B cell (primary cell): ENCODE measurements at regions not wholly inside any gene's neighbourhood (a gene's known extent, or its start where the extent isn't known, plus 50 kb on each side); places are given as distances from the start of the nearest gene placed in this dataset.

Experiments
- ATAC-seq: fragments of 200-7000 bp; cut with Tn5 transposase; one replicate; pipeline ENCODE4 v1.10.0; 2021; ENCODE audit warnings: low read depth, mild to moderate bottlenecking, moderate number of reproducible peaks, moderate library complexity
- CTCF ChIA-PET: fragments of 350-600 bp; sonication (Branson Sonifier 250); formaldehyde crosslinking; loops from one replicate; lab custom pipeline; 2021; ENCODE audit warnings: antibody characterized with exemption, inconsistent platforms; lab: Charles Lee
- POLR2A ChIA-PET: fragments of 350-600 bp; sonication (Branson Sonifier 250); formaldehyde crosslinking; loops from one replicate; lab custom pipeline; 2021; ENCODE audit warnings: antibody characterized with exemption; lab: Charles Lee
- DNase-seq: peaks from one replicate; pipeline ENCODE4 v3.0.0; 2013
- H2AFZ ChIP-seq: 2 replicates; pipeline ENCODE4 v1.6.1; 2012; ENCODE audit warnings: mild to moderate bottlenecking, low read depth, low read length; ENCODE audit not compliant: insufficient read depth, poor library complexity, severe bottlenecking
- H3K27ac ChIP-seq, 2 donors: 1 replicate in 1 of 2; 2 replicates in 1 of 2; pipeline ENCODE4 v1.5.1; 2012 to 2013; ENCODE audit warnings: low read length in 2 of 2, mild to moderate bottlenecking in 2 of 2, moderate library complexity in 1 of 2
- H3K27me3 ChIP-seq, 4 experiments: fragments of 200-600 bp in 1 of 4; sonication (generic) in 1 of 4; replicated peaks in 1 of 4; 1 replicate in 2 of 4; 2 replicates in 2 of 4; pipeline versions ENCODE4 v1.6.1 to v1.7.0; 2013 to 2016; ENCODE audit warnings: low read length in 3 of 4, mild to moderate bottlenecking in 2 of 4, mixed read lengths in 1 of 4, moderate library complexity in 1 of 4; ENCODE audit not compliant: insufficient read depth in 4 of 4, control insufficient read depth in 3 of 4; ENCODE audit errors: control extremely low read depth in 1 of 4
- H3K36me3 ChIP-seq, 2 experiments: replicated peaks in 1 of 2; 1 replicate in 1 of 2; 2 replicates in 1 of 2; pipeline versions ENCODE4 v1.6.1 to v1.7.1; 2013; ENCODE audit warnings: low read length in 1 of 2; ENCODE audit not compliant: insufficient read depth in 2 of 2, control insufficient read depth in 1 of 2; ENCODE audit errors: control extremely low read depth in 1 of 2, extremely low read depth in 1 of 2
- H3K4me1 ChIP-seq, 2 donors: fragments of 200-600 bp in 1 of 2; sonication (generic) in 1 of 2; 1 replicate in 1 of 2; 2 replicates in 1 of 2; pipeline versions ENCODE4 v1.5.1 to v1.6.1; 2013 to 2017; ENCODE audit warnings: low read length in 2 of 2; ENCODE audit not compliant: control insufficient read depth in 2 of 2, insufficient read depth in 2 of 2
- H3K4me2 ChIP-seq: replicated peaks from 2 replicates; pipeline ENCODE3; 2012; ENCODE audit warnings: mild to moderate bottlenecking, low read depth, low read length; ENCODE audit not compliant: poor library complexity, severe bottlenecking
- H3K4me3 ChIP-seq, 5 experiments: fragments of 200-600 bp in 1 of 5; sonication (generic) in 1 of 5; 1 replicate in 3 of 5; 2 replicates in 2 of 5; pipeline versions ENCODE4 v1.5.1 to v1.7.0; 2011 to 2016; ENCODE audit warnings: low read length in 4 of 5, mild to moderate bottlenecking in 4 of 5, low read depth in 2 of 5, control low read depth in 1 of 5, moderate library complexity in 1 of 5; ENCODE audit not compliant: insufficient read depth in 1 of 5; ENCODE audit errors: control extremely low read depth in 1 of 5, extremely low read depth in 1 of 5
- H3K79me2 ChIP-seq: fragments of 200-600 bp; sonication (generic); one replicate; pipeline ENCODE4 v1.6.0; 2016; ENCODE audit warnings: low read length; ENCODE audit not compliant: control insufficient read depth, insufficient read depth
- H3K9ac ChIP-seq: fragments of 200-600 bp; sonication (generic); 2 replicates; pipeline ENCODE4 v1.6.1; 2017; ENCODE audit warnings: mild to moderate bottlenecking, low read length, moderate library complexity
- H3K9me3 ChIP-seq, 3 donors: one replicate each; pipeline versions ENCODE4 v1.6.1 to v1.7.1; 2013; ENCODE audit warnings: low read length in 2 of 3; ENCODE audit not compliant: control insufficient read depth in 2 of 3, insufficient read depth in 1 of 3; ENCODE audit errors: control extremely low read depth in 1 of 3
- H4K20me1 ChIP-seq: 2 replicates; pipeline ENCODE4 v1.6.0; 2012; ENCODE audit warnings: mild to moderate bottlenecking, low read length; ENCODE audit not compliant: insufficient read depth, control insufficient read depth, poor library complexity, severe bottlenecking
- H3K27ac Mint-ChIP-seq: one replicate; pipeline ENCODE4 v1.8.0; 2021; ENCODE audit warnings: mixed read lengths
- H3K27me3 Mint-ChIP-seq: one replicate; pipeline ENCODE4 v1.8.0; 2021; ENCODE audit warnings: mixed read lengths
- H3K4me1 Mint-ChIP-seq: one replicate; pipeline ENCODE4 v1.8.0; 2021; ENCODE audit warnings: mixed read lengths
- H3K4me3 Mint-ChIP-seq: one replicate; pipeline ENCODE4 v1.8.0; 2021; ENCODE audit warnings: mixed read lengths
- H3K9me3 Mint-ChIP-seq: one replicate; pipeline ENCODE4 v1.8.0; 2022; ENCODE audit warnings: mixed read lengths; ENCODE audit not compliant: insufficient read depth
- CTCF ChIP-seq: fragments of 200-600 bp; IDR thresholded peaks from one replicate; pipeline ENCODE4 v1.8.0; 2022; ENCODE audit warnings: antibody characterized with exemption, mild to moderate bottlenecking
- EZH2 ChIP-seq: IDR thresholded peaks from 2 replicates; pipeline ENCODE4 v1.6.1; 2012; ENCODE audit warnings: borderline replicate concordance, low read depth, mild to moderate bottlenecking, moderate library complexity, low read length; ENCODE audit not compliant: insufficient read depth, poor library complexity, severe bottlenecking
- WGBS: methylation state at CpG from one replicate; pipeline ENCODE4 v1.1.5; 2013; ENCODE audit warnings: missing lambda C conversion rate; ENCODE audit not compliant: insufficient coverage; 5-methylcytosine and 5-hydroxymethylcytosine counted together
- intact Hi-C: fragments of 100-400 bp; cut with micrococcal nuclease; formaldehyde crosslinking; loops from one replicate; pipeline ENCODE4 v1.10.0; 2022

- intact Hi-C loops = no loop called here
- Mint-ChIP-seq H3K9me3 (no peaks in the 10 kb centered on the region), H3K27ac (no peak overlapping the region), H3K4me3 (no peak overlapping the region), H3K27me3 (peaks cover 11% of the 10 kb centered on the region), H3K4me1 (no peaks in the 10 kb centered on the region)
- no peaks in the 10 kb centered on the region for H4K20me1 ChIP-seq
- TF ChIP-seq CTCF = no peak
- no peak for TF ChIP-seq EZH2
- no peak overlapping the region for H3K9ac ChIP-seq
- H2AFZ ChIP-seq = no peak overlapping the region
- 98% methylated on average over 8 of the region's 17 CpGs for WGBS
- H3K4me3 ChIP-seq = no peak overlapping the region
- H3K27ac ChIP-seq = no peak overlapping the region
- ATAC-seq (no peak), DNase-seq (no peak)
- H3K36me3 ChIP-seq = no peaks in the 10 kb centered on the region
- ChIA-PET CTCF (no interaction called here), POLR2A (no interaction called here)
- H3K27me3 ChIP-seq = no peaks in the 10 kb centered on the region
- no peak overlapping the region for H3K4me2 ChIP-seq
- no peaks in the 10 kb centered on the region for H3K79me2 ChIP-seq
- H3K4me1 ChIP-seq = no peaks in the 10 kb centered on the region
- peaks cover 0 to 10% (median 0%) of the 10 kb centered on the region in 3 donors for H3K9me3 ChIP-seq
These were observed 79.8 kb downstream of the PTGR3 start for GRCh38 chr18:75128911-75129716.

GRCh38 chr18:75128051-75128605, 80.8 kb downstream of the PTGR3 start:
- no peak overlapping the region for H3K4me3 ChIP-seq
- ATAC-seq = no peak
- WGBS = 85% methylated on average over 6 of the region's 7 CpGs
- peaks cover 0 to 10% (median 0%) of the 10 kb centered on the region in 3 donors for H3K9me3 ChIP-seq
- H3K27ac ChIP-seq = no peak overlapping the region
- Mint-ChIP-seq H3K9me3 (no peaks in the 10 kb centered on the region), H3K4me1 (no peaks in the 10 kb centered on the region), H3K27ac (no peak overlapping the region), H3K27me3 (peaks cover 10% of the 10 kb centered on the region), H3K4me3 (no peak overlapping the region)
- no peak overlapping the region for H3K4me2 ChIP-seq
- no peak for DNase-seq
- intact Hi-C loops = no loop called here
- no peaks in the 10 kb centered on the region for H3K27me3 ChIP-seq
- no peaks in the 10 kb centered on the region for H3K4me1 ChIP-seq
- no peaks in the 10 kb centered on the region for H3K36me3 ChIP-seq
- ChIA-PET CTCF (no interaction called here), POLR2A (no interaction called here)
- H3K9ac ChIP-seq = no peak overlapping the region
- TF ChIP-seq EZH2 (no peak), CTCF (no peak)
- no peaks in the 10 kb centered on the region for H3K79me2 ChIP-seq
- H2AFZ ChIP-seq = no peak overlapping the region
- no peaks in the 10 kb centered on the region for H4K20me1 ChIP-seq
